K562 (cell line): ENCODE measurements at regions not wholly inside any gene's neighbourhood (a gene's known extent, or its start where the extent isn't known, plus 50 kb on each side); places are given as distances from the start of the nearest gene placed in this dataset.

ENCODE experiments used
- BRF1 ChIP-seq: IDR thresholded peaks from 3 replicates; pipeline ENCODE4 v1.6.1; 2011; ENCODE audit warnings: borderline replicate concordance, mild to moderate bottlenecking; ENCODE audit not compliant: insufficient read length; ENCODE audit errors: extremely low read depth
- CBX5 ChIP-seq: IDR thresholded peaks from 2 replicates; pipeline ENCODE4 v1.6.1; 2014; ENCODE audit warnings: low read depth, borderline replicate concordance
- MYNN ChIP-seq, 2 experiments: sonication (generic); formaldehyde crosslinking in 1 of 2; IDR thresholded peaks; 2 replicates each; pipeline versions ENCODE4 v1.5.0 to v1.6.1; 2016 to 2020; ENCODE audit warnings: antibody characterized with exemption in 1 of 2, missing genetic modification reagents in 1 of 2
- NR2F6 ChIP-seq: fragments of 450-650 bp; formaldehyde crosslinking; IDR thresholded peaks from 2 replicates; pipeline ENCODE4 v1.4.0; 2020; ENCODE audit warnings: mild to moderate bottlenecking
- TCF7 ChIP-seq: sonication (generic); IDR thresholded peaks from 2 replicates; pipeline ENCODE4 v1.6.1; 2016; ENCODE audit warnings: antibody characterized with exemption, borderline replicate concordance
- TCF7L2 ChIP-seq: fragments of 150-350 bp; IDR thresholded peaks from 2 replicates; pipeline ENCODE4 v1.6.1; 2016; ENCODE audit warnings: low read depth, mild to moderate bottlenecking, low read length, moderate library complexity
- ZBTB33 ChIP-seq: sonication (generic); formaldehyde crosslinking; IDR thresholded peaks from 2 replicates; pipeline ENCODE4 v1.8.1; 2023; ENCODE audit warnings: mild to moderate bottlenecking, missing genetic modification reagents
- ZNF695 ChIP-seq: fragments of 450-650 bp; formaldehyde crosslinking; IDR thresholded peaks from 2 replicates; pipeline ENCODE4 v1.4.0; 2020; ENCODE audit warnings: mild to moderate bottlenecking, moderate library complexity
- TF ChIP-seq, protein P1 (sequence below): sonication (generic); formaldehyde crosslinking; IDR thresholded peaks from 2 replicates; pipeline ENCODE4 v1.9.0; 2022; ENCODE audit warnings: mild to moderate bottlenecking, missing genetic modification reagents
- TF ChIP-seq, protein P2 (sequence below), 3 experiments: IDR thresholded peaks in 2 of 3; conservative IDR thresholded peaks in 1 of 3; 2 replicates each; pipeline ENCODE4 v1.5.1; 2011 to 2012; ENCODE audit warnings: low read length in 3 of 3, mild to moderate bottlenecking in 3 of 3, control low read depth in 2 of 3, improper control_type of control experiment in 1 of 3, inconsistent platforms in 1 of 3, low read depth in 1 of 3, mixed read lengths in 1 of 3, moderate library complexity in 1 of 3; ENCODE audit not compliant: insufficient read depth in 2 of 3

DNA sequence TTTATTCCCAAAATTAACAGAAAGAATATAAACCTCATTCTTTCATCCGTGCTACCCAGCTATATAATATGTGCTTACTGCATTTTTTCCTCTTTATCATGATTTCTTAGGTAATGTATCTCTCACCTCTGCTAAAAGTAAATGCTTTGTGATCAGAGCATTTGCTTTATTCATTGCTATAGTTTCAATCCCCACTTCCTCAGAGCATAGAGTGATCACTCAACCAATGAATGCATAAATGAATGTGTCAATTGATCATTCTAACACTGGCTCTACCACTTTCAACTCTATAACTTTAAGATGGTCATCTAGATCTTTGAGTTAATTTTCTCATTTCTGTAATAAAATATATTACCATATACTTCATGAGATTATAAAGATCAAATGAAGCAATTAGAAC is 719.2 kb downstream of the CETN3 start:
- TF ChIP-seq, protein P1, sequence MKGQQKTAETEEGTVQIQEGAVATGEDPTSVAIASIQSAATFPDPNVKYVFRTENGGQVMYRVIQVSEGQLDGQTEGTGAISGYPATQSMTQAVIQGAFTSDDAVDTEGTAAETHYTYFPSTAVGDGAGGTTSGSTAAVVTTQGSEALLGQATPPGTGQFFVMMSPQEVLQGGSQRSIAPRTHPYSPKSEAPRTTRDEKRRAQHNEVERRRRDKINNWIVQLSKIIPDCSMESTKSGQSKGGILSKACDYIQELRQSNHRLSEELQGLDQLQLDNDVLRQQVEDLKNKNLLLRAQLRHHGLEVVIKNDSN (CRISPR knock-in tag): no peak
- TF ChIP-seq, protein P2, sequence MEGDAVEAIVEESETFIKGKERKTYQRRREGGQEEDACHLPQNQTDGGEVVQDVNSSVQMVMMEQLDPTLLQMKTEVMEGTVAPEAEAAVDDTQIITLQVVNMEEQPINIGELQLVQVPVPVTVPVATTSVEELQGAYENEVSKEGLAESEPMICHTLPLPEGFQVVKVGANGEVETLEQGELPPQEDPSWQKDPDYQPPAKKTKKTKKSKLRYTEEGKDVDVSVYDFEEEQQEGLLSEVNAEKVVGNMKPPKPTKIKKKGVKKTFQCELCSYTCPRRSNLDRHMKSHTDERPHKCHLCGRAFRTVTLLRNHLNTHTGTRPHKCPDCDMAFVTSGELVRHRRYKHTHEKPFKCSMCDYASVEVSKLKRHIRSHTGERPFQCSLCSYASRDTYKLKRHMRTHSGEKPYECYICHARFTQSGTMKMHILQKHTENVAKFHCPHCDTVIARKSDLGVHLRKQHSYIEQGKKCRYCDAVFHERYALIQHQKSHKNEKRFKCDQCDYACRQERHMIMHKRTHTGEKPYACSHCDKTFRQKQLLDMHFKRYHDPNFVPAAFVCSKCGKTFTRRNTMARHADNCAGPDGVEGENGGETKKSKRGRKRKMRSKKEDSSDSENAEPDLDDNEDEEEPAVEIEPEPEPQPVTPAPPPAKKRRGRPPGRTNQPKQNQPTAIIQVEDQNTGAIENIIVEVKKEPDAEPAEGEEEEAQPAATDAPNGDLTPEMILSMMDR (IDR thresholded peaks at IDR 0.05 in 2 of 3, conservative IDR thresholded peaks at IDR 0.05 in 1 of 3; ENCODE audit: insufficient read depth in 2 of 3, low read depth in 1 of 3, low read length in 3 of 3): no peak
- TF ChIP-seq BRF1 (no peak), TCF7 (no peak), NR2F6 (no peak), CBX5 (no peak), ZBTB33 (no peak), ZNF695 (CRISPR knock-in tag) (no peak), TCF7L2 (no peak), MYNN (IDR thresholded peaks at IDR 0.05) (no peak), MYNN (CRISPR knock-in tag; IDR thresholded peaks at IDR 0.05) (no peak)
